GM12878 (cell line): ENCODE measurements at regions not wholly inside any gene's neighbourhood (a gene's known extent, or its start where the extent isn't known, plus 50 kb on each side); places are given as distances from the start of the nearest gene placed in this dataset.

Source experiments
- ATAC-seq: fragments of 200-7000 bp; cut with Tn5 transposase; 3 replicates; pipeline ENCODE4 v1.9.1; 2020; ENCODE audit warnings: mild to moderate bottlenecking, moderate library complexity
- BruUV-seq: library from RNA; stranded (reverse); fragments of 400-500 nt; replicated peaks from 2 replicates; lab custom pipeline; 2021; lab: Mats Ljungman, UMichigan
- CTCF ChIA-PET: fragments of 300-600 bp; sonication (Branson Sonifier 250); formaldehyde crosslinking; extraction: SDS; loops from one replicate; lab custom pipeline; 2021; ENCODE audit warnings: inconsistent platforms; lab: Yijun Ruan, JAX
- POLR2A ChIA-PET: fragments of 350-600 bp; formaldehyde crosslinking; extraction: SDS; loops from one replicate; lab custom pipeline; 2021; ENCODE audit warnings: inconsistent platforms; lab: Charles Lee
- RAD21 ChIA-PET: fragments of 300-600 bp; sonication (Branson Sonifier 250); formaldehyde crosslinking; loops from one replicate; lab custom pipeline; 2023; ENCODE audit warnings: antibody characterized with exemption; ENCODE audit not compliant: unreplicated experiment; lab: Charles Lee
- SMC1A ChIA-PET: fragments of 300-600 bp; sonication (Branson Sonifier 250); formaldehyde crosslinking; loops from one replicate; lab custom pipeline; 2023; ENCODE audit not compliant: unreplicated experiment, uncharacterized antibody; lab: Charles Lee
- DNase-seq: peaks from one replicate; pipeline ENCODE4 v3.0.0-alpha.2; 2011; ENCODE audit warnings: low read depth, low spot score
- FAIRE-seq: peaks from 3 replicates; lab custom pipeline; 2011; peaks lifted over from hg19 to GRCh38; lab: Jason Lieb, UNC
- H2AFZ ChIP-seq: 2 replicates; pipeline ENCODE4 v1.6.0; 2011; ENCODE audit warnings: low read depth, low read length, control low read depth; ENCODE audit not compliant: control insufficient read depth
- H3K27ac ChIP-seq: 2 replicates; pipeline ENCODE4 v1.5.1; 2011; ENCODE audit warnings: control low read depth; ENCODE audit not compliant: control insufficient read depth, insufficient read depth
- H3K27me3 ChIP-seq, 2 experiments: replicated peaks in 1 of 2; 2 replicates each; pipeline versions ENCODE4 v1.6.0 to v1.6.1; 2011; ENCODE audit warnings: low read length in 1 of 2; ENCODE audit not compliant: control insufficient read depth in 2 of 2, insufficient read depth in 2 of 2
- H3K36me3 ChIP-seq, 2 experiments: 2 replicates each; pipeline ENCODE4 v1.5.1; 2011; ENCODE audit warnings: low read length in 1 of 2; ENCODE audit not compliant: control insufficient read depth in 2 of 2, insufficient read depth in 2 of 2
- H3K4me1 ChIP-seq: 2 replicates; pipeline ENCODE4 v1.6.1; 2011; ENCODE audit warnings: mild to moderate bottlenecking, low read length, moderate library complexity, mixed read lengths; ENCODE audit not compliant: control insufficient read depth, insufficient read depth
- H3K4me2 ChIP-seq: 2 replicates; pipeline ENCODE4 v1.6.0; 2011; ENCODE audit warnings: control low read depth; ENCODE audit not compliant: control insufficient read depth, insufficient read depth
- H3K4me3 ChIP-seq: fragments of 200-600 bp; sonication (generic); 2 replicates; pipeline ENCODE4 v1.5.1; 2016
- H3K79me2 ChIP-seq: 2 replicates; pipeline ENCODE4 v1.6.0; 2011; ENCODE audit warnings: low read length; ENCODE audit not compliant: control insufficient read depth, insufficient read depth
- H3K9ac ChIP-seq: 2 replicates; pipeline ENCODE4 v1.8.0; 2011; ENCODE audit warnings: low read length, control low read depth, mixed read lengths; ENCODE audit not compliant: control insufficient read depth, insufficient read depth
- H3K9me3 ChIP-seq: replicated peaks from 3 replicates; pipeline ENCODE4 v1.5.1; 2011; ENCODE audit warnings: mild to moderate bottlenecking, low read length; ENCODE audit not compliant: control insufficient read depth, insufficient read depth
- H4K20me1 ChIP-seq: 2 replicates; pipeline ENCODE4 v1.6.0; 2011; ENCODE audit not compliant: control insufficient read depth, insufficient read depth
- BRCA1 ChIP-seq: IDR thresholded peaks from 2 replicates; pipeline ENCODE4 v1.6.1; 2011; ENCODE audit warnings: low read depth, low read length, improper control_type of control experiment
- CBX5 ChIP-seq: sonication (generic); IDR thresholded peaks from 2 replicates; pipeline ENCODE4 v1.6.1; 2016; ENCODE audit warnings: low read depth, moderate library complexity, mild to moderate bottlenecking, inconsistent platforms
- E2F4 ChIP-seq: IDR thresholded peaks from 2 replicates; pipeline ENCODE4 v1.6.1; 2012; ENCODE audit warnings: low read depth, low read length, improper control_type of control experiment
- NFXL1 ChIP-seq: fragments of 450-650 bp; IDR thresholded peaks from 2 replicates; pipeline ENCODE4 v1.6.1; 2017; ENCODE audit warnings: antibody characterized with exemption, mild to moderate bottlenecking, borderline replicate concordance
- POLR2AphosphoS5 ChIP-seq: IDR thresholded peaks from 2 replicates; pipeline ENCODE4 v1.6.1; 2011; ENCODE audit warnings: mild to moderate bottlenecking, low read length, inconsistent platforms
- TCF12 ChIP-seq: IDR thresholded peaks from 2 replicates; pipeline ENCODE4 v1.6.1; 2011; ENCODE audit warnings: low read depth, mild to moderate bottlenecking, low read length
- WGBS: methylation state at CpG from one replicate; pipeline ENCODE4 v1.1.6; 2016; ENCODE audit warnings: low lambda C conversion rate; ENCODE audit not compliant: insufficient replicate concordance, insufficient coverage; ENCODE audit errors: missing lambda C conversion rate; 5-methylcytosine and 5-hydroxymethylcytosine counted together
- in situ Hi-C: fragments of 300-500 bp; cut with MboI; formaldehyde crosslinking; loops from 9 replicates; pipeline ENCODE4 v1.14.3; 2018; ENCODE audit warnings: mixed read lengths
- intact Hi-C: fragments of 100-400 bp; cut with micrococcal nuclease; formaldehyde crosslinking; loops from one replicate; pipeline ENCODE4 v1.14.2; 2022; ENCODE audit not compliant: unreplicated experiment
- TF ChIP-seq, protein P1 (sequence below): IDR thresholded peaks from 2 replicates; pipeline ENCODE4 v1.6.1; 2012; ENCODE audit warnings: mild to moderate bottlenecking, low read depth, low read length

DNA sequence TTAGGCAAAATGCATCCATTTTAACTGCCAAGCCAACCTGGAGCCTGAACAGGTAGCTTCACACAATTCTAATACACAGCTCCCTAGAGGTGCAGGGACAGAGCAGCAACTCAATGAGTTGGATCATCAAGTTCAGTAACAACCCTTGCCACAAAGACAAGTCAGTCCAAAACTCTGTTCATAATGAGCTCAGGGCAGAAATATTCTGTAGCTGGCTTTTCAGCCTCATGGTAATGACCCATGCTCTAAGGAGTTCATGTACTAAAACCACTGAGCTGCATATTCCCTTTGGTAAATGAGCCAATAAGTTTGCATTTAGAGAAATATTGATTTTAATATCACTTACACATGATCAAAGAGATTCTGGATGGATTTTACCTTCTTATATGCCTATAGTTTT, 316.1 kb downstream of the SEC23A start:
- POLR2A ChIA-PET = no interaction called here
- Histone ChIP-seq H3K27me3 (no peaks in the 10 kb centered on the region), H3K79me2 (no peaks in the 10 kb centered on the region), H3K36me3 (no peaks in the 10 kb centered on the region), H4K20me1 (no peaks in the 10 kb centered on the region), H3K4me3 (no peak overlapping the region), H3K27ac (no peak overlapping the region), H3K9me3 (no peaks in the 10 kb centered on the region), H2AFZ (no peak overlapping the region), H3K4me1 (no peaks in the 10 kb centered on the region), H3K4me2 (no peak overlapping the region), H3K9ac (no peak overlapping the region)
- no peak for ATAC-seq
- BruUV-seq = no TSS peak
- RAD21 ChIA-PET = no interaction called here
- no peak for DNase-seq
- TF ChIP-seq E2F4 (no peak), CBX5 (no peak)
- FAIRE-seq = no peak
- SMC1A ChIA-PET = no interaction called here
- in situ Hi-C loops = no loop called here
- intact Hi-C loops = no loop called here
- CTCF ChIA-PET = no interaction called here

GRCh38 chr14:38777401-38777800, 325.6 kb downstream of the SEC23A start:
- no peak for DNase-seq
- SMC1A ChIA-PET = interaction anchor here (1.3 kb wide), 1 partner anchor 16 kb away, joined by 4 read pairs; no protein-coding TSS in a partner anchor
- no peaks in the 10 kb centered on the region for H3K27me3 ChIP-seq
- FAIRE-seq = no peak
- BruUV-seq = no TSS peak
- WGBS = 0% methylated on average over 1 of the region's 1 CpG
- no peak overlapping the region for H3K27ac ChIP-seq
- no peaks in the 10 kb centered on the region for H3K9me3 ChIP-seq
- no peaks in the 10 kb centered on the region for H3K4me1 ChIP-seq
- TF ChIP-seq BRCA1 = no peak
- TF ChIP-seq POLR2AphosphoS5 = no peak
- TF ChIP-seq NFXL1 = no peak
- no peak for TF ChIP-seq TCF12
- TF ChIP-seq, protein P1, sequence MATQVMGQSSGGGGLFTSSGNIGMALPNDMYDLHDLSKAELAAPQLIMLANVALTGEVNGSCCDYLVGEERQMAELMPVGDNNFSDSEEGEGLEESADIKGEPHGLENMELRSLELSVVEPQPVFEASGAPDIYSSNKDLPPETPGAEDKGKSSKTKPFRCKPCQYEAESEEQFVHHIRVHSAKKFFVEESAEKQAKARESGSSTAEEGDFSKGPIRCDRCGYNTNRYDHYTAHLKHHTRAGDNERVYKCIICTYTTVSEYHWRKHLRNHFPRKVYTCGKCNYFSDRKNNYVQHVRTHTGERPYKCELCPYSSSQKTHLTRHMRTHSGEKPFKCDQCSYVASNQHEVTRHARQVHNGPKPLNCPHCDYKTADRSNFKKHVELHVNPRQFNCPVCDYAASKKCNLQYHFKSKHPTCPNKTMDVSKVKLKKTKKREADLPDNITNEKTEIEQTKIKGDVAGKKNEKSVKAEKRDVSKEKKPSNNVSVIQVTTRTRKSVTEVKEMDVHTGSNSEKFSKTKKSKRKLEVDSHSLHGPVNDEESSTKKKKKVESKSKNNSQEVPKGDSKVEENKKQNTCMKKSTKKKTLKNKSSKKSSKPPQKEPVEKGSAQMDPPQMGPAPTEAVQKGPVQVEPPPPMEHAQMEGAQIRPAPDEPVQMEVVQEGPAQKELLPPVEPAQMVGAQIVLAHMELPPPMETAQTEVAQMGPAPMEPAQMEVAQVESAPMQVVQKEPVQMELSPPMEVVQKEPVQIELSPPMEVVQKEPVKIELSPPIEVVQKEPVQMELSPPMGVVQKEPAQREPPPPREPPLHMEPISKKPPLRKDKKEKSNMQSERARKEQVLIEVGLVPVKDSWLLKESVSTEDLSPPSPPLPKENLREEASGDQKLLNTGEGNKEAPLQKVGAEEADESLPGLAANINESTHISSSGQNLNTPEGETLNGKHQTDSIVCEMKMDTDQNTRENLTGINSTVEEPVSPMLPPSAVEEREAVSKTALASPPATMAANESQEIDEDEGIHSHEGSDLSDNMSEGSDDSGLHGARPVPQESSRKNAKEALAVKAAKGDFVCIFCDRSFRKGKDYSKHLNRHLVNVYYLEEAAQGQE = no peak
- CTCF ChIA-PET = no interaction called here
- H3K4me3 ChIP-seq = no peak overlapping the region
- no peak overlapping the region for H3K9ac ChIP-seq
- in situ Hi-C loops (no loop called here), intact Hi-C loops (no loop called here)
- H2AFZ ChIP-seq = no peak overlapping the region
- no peaks in the 10 kb centered on the region; the same call in 1 of the 2 replicates for H4K20me1 ChIP-seq
- no peaks in the 10 kb centered on the region for H3K36me3 ChIP-seq
- POLR2A ChIA-PET = no interaction called here
- no peaks in the 10 kb centered on the region for H3K79me2 ChIP-seq
- H3K4me2 ChIP-seq = no peak overlapping the region
- ATAC-seq = no peak
- RAD21 ChIA-PET = no interaction called here
